Astrocyte (in vitro differentiated cells and primary cell): ENCODE measurements at regions not wholly inside any gene's neighbourhood (a gene's known extent, or its start where the extent isn't known, plus 50 kb on each side); places are given as distances from the start of the nearest gene placed in this dataset.

Experiments used
- DNase-seq: peaks from one replicate; pipeline ENCODE4 v3.0.0-alpha.2; 2010; ENCODE audit warnings: low read depth
- FAIRE-seq: peaks from 2 replicates; lab custom pipeline; 2011; peaks lifted over from hg19 to GRCh38; lab: Jason Lieb, UNC
- H2AFZ ChIP-seq: 2 replicates; pipeline ENCODE4 v1.6.0; 2012; ENCODE audit warnings: low read depth, low read length, inconsistent platforms
- H3K27ac ChIP-seq: 2 replicates; pipeline ENCODE4 v1.5.1; 2011; ENCODE audit warnings: low read depth, low read length, inconsistent platforms
- H3K27me3 ChIP-seq: 2 replicates; pipeline ENCODE4 v1.6.0; 2011; ENCODE audit warnings: low read length, inconsistent platforms; ENCODE audit not compliant: insufficient read depth
- H3K36me3 ChIP-seq: 2 replicates; pipeline ENCODE4 v1.5.1; 2011; ENCODE audit warnings: low read length, inconsistent platforms; ENCODE audit not compliant: insufficient read depth
- H3K4me1 ChIP-seq: 2 replicates; pipeline ENCODE4 v1.5.1; 2011; ENCODE audit warnings: low read length, inconsistent platforms; ENCODE audit not compliant: insufficient read depth
- H3K4me2 ChIP-seq: 2 replicates; pipeline ENCODE4 v1.6.0; 2012; ENCODE audit warnings: low read length, inconsistent platforms
- H3K4me3 ChIP-seq: 2 replicates; pipeline ENCODE4 v1.5.1; 2011; ENCODE audit warnings: low read depth, mild to moderate bottlenecking, low read length, inconsistent platforms; ENCODE audit not compliant: insufficient read depth
- H3K79me2 ChIP-seq: 2 replicates; pipeline ENCODE4 v1.6.0; 2012; ENCODE audit warnings: mild to moderate bottlenecking, low read length, inconsistent platforms; ENCODE audit not compliant: insufficient read depth
- H3K9ac ChIP-seq: 2 replicates; pipeline ENCODE4 v1.6.0; 2012; ENCODE audit warnings: mild to moderate bottlenecking, low read length, inconsistent platforms
- H3K9me3 ChIP-seq: 2 replicates; pipeline ENCODE4 v1.5.1; 2012; ENCODE audit warnings: low read depth, mild to moderate bottlenecking, low read length, inconsistent platforms; ENCODE audit not compliant: insufficient read depth
- H4K20me1 ChIP-seq: 2 replicates; pipeline ENCODE4 v1.6.0; 2012; ENCODE audit warnings: low read length, inconsistent platforms; ENCODE audit not compliant: insufficient read depth
- H3K27ac Mint-ChIP-seq: one replicate; pipeline ENCODE4 v1.8.0; 2021; ENCODE audit warnings: mild to moderate bottlenecking, mixed read lengths; ENCODE audit not compliant: unreplicated experiment
- H3K27me3 Mint-ChIP-seq: one replicate; pipeline ENCODE4 v1.8.0; 2021; ENCODE audit warnings: low read depth, mixed read lengths; ENCODE audit not compliant: unreplicated experiment
- H3K36me3 Mint-ChIP-seq: one replicate; pipeline ENCODE4 v1.8.0; 2021; ENCODE audit warnings: low read depth, mixed read lengths; ENCODE audit not compliant: unreplicated experiment
- H3K4me1 Mint-ChIP-seq: one replicate; pipeline ENCODE4 v1.8.0; 2021; ENCODE audit warnings: low read depth, mixed read lengths; ENCODE audit not compliant: unreplicated experiment
- H3K4me3 Mint-ChIP-seq: one replicate; pipeline ENCODE4 v1.8.0; 2021; ENCODE audit warnings: mild to moderate bottlenecking, moderate library complexity, mixed read lengths; ENCODE audit not compliant: unreplicated experiment
- H3K9me3 Mint-ChIP-seq: one replicate; pipeline ENCODE4 v1.8.0; 2021; ENCODE audit warnings: mild to moderate bottlenecking, mixed read lengths; ENCODE audit not compliant: unreplicated experiment
- CTCF ChIP-seq: IDR thresholded peaks from 2 replicates; pipeline ENCODE4 v1.5.1; 2011; ENCODE audit warnings: low read depth, mild to moderate bottlenecking, inconsistent platforms, low read length, moderate library complexity; ENCODE audit not compliant: insufficient read depth
- EZH2 ChIP-seq: IDR thresholded peaks from 2 replicates; pipeline ENCODE4 v1.6.1; 2012; ENCODE audit warnings: mild to moderate bottlenecking, low read length, inconsistent platforms; ENCODE audit not compliant: insufficient read depth

GRCh38 chr19:28417361-28417760, 795.6 kb downstream of the UQCRFS1 start:
- no peaks in the 10 kb centered on the region for H3K4me1 ChIP-seq
- H3K4me3 Mint-ChIP-seq, result no peak overlapping the region
- no peaks in the 10 kb centered on the region for H3K36me3 Mint-ChIP-seq
- peaks cover 2% of the 10 kb centered on the region for H3K4me1 Mint-ChIP-seq
- DNase-seq (no peak), FAIRE-seq (no peak)
- no peaks in the 10 kb centered on the region for H3K27me3 ChIP-seq
- H4K20me1 ChIP-seq, result no peaks in the 10 kb centered on the region
- no peak overlapping the region for H3K4me2 ChIP-seq
- H3K27ac Mint-ChIP-seq, result no peak overlapping the region
- H3K79me2 ChIP-seq, result no peaks in the 10 kb centered on the region
- H3K36me3 ChIP-seq, result no peaks in the 10 kb centered on the region
- no peak overlapping the region for H3K27ac ChIP-seq
- no peak overlapping the region for H3K9ac ChIP-seq
- H3K9me3 ChIP-seq, result no peaks in the 10 kb centered on the region
- TF ChIP-seq CTCF (no peak), EZH2 (no peak)
- H3K9me3 Mint-ChIP-seq, result peaks cover 3% of the 10 kb centered on the region
- H2AFZ ChIP-seq, result no peak overlapping the region
- no peak overlapping the region for H3K4me3 ChIP-seq
- peaks cover 19% of the 10 kb centered on the region for H3K27me3 Mint-ChIP-seq

- Mint-ChIP-seq H3K27me3 (peaks cover 24% of the 10 kb centered on the region), H3K9me3 (peaks cover 3% of the 10 kb centered on the region), H3K27ac (no peak overlapping the region), H3K4me1 (peaks cover 2% of the 10 kb centered on the region), H3K4me3 (no peak overlapping the region), H3K36me3 (no peaks in the 10 kb centered on the region)
- Histone ChIP-seq H3K9ac (no peak overlapping the region), H3K27ac (no peak overlapping the region), H3K9me3 (no peaks in the 10 kb centered on the region), H3K4me1 (no peaks in the 10 kb centered on the region), H3K79me2 (no peaks in the 10 kb centered on the region), H2AFZ (no peak overlapping the region), H4K20me1 (no peaks in the 10 kb centered on the region), H3K27me3 (no peaks in the 10 kb centered on the region), H3K36me3 (no peaks in the 10 kb centered on the region), H3K4me2 (no peak overlapping the region), H3K4me3 (no peak overlapping the region)
- TF ChIP-seq EZH2 (no peak), CTCF (no peak)
- DNase-seq (no peak), FAIRE-seq (no peak)
These were observed 796.7 kb downstream of the UQCRFS1 start for GRCh38 chr19:28416245-28416644.

GRCh38 chr19:28414748-28415147, 798.2 kb downstream of the UQCRFS1 start:
- Histone ChIP-seq H3K4me1 (no peaks in the 10 kb centered on the region), H2AFZ (no peak overlapping the region), H4K20me1 (no peaks in the 10 kb centered on the region), H3K79me2 (no peaks in the 10 kb centered on the region), H3K9me3 (no peaks in the 10 kb centered on the region), H3K4me2 (no peak overlapping the region), H3K4me3 (no peak overlapping the region), H3K9ac (no peak overlapping the region), H3K27me3 (no peaks in the 10 kb centered on the region), H3K36me3 (no peaks in the 10 kb centered on the region), H3K27ac (no peak overlapping the region)
- Mint-ChIP-seq H3K4me1 (peaks cover 2% of the 10 kb centered on the region), H3K27ac (no peak overlapping the region), H3K9me3 (peaks cover 3% of the 10 kb centered on the region), H3K4me3 (no peak overlapping the region), H3K36me3 (no peaks in the 10 kb centered on the region), H3K27me3 (peaks cover 23% of the 10 kb centered on the region)
- DNase-seq, result no peak
- TF ChIP-seq EZH2 (no peak), CTCF (no peak)
- peak; percentile 43 for FAIRE-seq
